PC-9 (cell line): ENCODE measurements at regions not wholly inside any gene's neighbourhood (a gene's known extent, or its start where the extent isn't known, plus 50 kb on each side); places are given as distances from the start of the nearest gene placed in this dataset.

Experiments used
- BruUV-seq: library from RNA; stranded (reverse); fragments of 400-500 nt; replicated peaks from 2 replicates; lab custom pipeline; 2021; lab: Mats Ljungman, UMichigan
- CTCF ChIA-PET: fragments of 300-600 bp; sonication (Branson Sonifier 250); formaldehyde crosslinking; loops from one replicate; lab custom pipeline; 2022; ENCODE audit warnings: antibody characterized with exemption; lab: Charles Lee
- POLR2A ChIA-PET: fragments of 300-600 bp; sonication (Branson Sonifier 250); formaldehyde crosslinking; loops from one replicate; lab custom pipeline; 2022; ENCODE audit warnings: antibody characterized with exemption; ENCODE audit not compliant: unreplicated experiment; lab: Charles Lee
- DNase-seq, 2 experiments: peaks; one replicate each; pipeline versions ENCODE4 v3.0.0 to v3.0.0-alpha.2; 2015 to 2022; ENCODE audit warnings: mixed read lengths in 1 of 2
- H2AFZ ChIP-seq: fragments of 200-600 bp; sonication (generic); 2 replicates; pipeline ENCODE4 v1.8.1; 2017; ENCODE audit warnings: antibody characterized with exemption
- H3F3A ChIP-seq: fragments of 200-600 bp; sonication (generic); 2 replicates; pipeline ENCODE4 v1.8.1; 2017; ENCODE audit warnings: antibody characterized with exemption, mild to moderate bottlenecking, low read depth; ENCODE audit not compliant: insufficient read depth
- H3K27ac ChIP-seq: fragments of 200-600 bp; sonication (generic); 2 replicates; pipeline ENCODE4 v1.6.1; 2016; ENCODE audit warnings: mixed run types
- H3K27me3 ChIP-seq: fragments of 200-600 bp; sonication (generic); 2 replicates; pipeline ENCODE4 v1.6.1; 2016; ENCODE audit warnings: low read depth, mixed run types; ENCODE audit not compliant: insufficient read depth
- H3K36me3 ChIP-seq: fragments of 200-600 bp; sonication (generic); 2 replicates; pipeline ENCODE4 v1.6.1; 2016; ENCODE audit warnings: low read depth, mixed run types
- H3K4me1 ChIP-seq: fragments of 200-600 bp; sonication (generic); replicated peaks from 2 replicates; pipeline ENCODE4 v1.6.1; 2016; ENCODE audit warnings: mixed run types; ENCODE audit not compliant: insufficient read depth
- H3K4me2 ChIP-seq: fragments of 200-600 bp; sonication (generic); 2 replicates; pipeline ENCODE4 v1.6.1; 2017; ENCODE audit warnings: mixed run types
- H3K4me3 ChIP-seq: fragments of 200-600 bp; sonication (generic); 2 replicates; pipeline ENCODE4 v1.6.1; 2016; ENCODE audit warnings: mixed run types
- H3K79me2 ChIP-seq: fragments of 200-600 bp; sonication (generic); 2 replicates; pipeline ENCODE4 v1.6.1; 2017; ENCODE audit warnings: low read depth, mixed run types
- H3K9me2 ChIP-seq: fragments of 200-600 bp; sonication (generic); 2 replicates; pipeline ENCODE4 v1.8.1; 2017; ENCODE audit warnings: mild to moderate bottlenecking; ENCODE audit not compliant: insufficient read depth
- H3K9me3 ChIP-seq: fragments of 200-600 bp; sonication (generic); 2 replicates; pipeline ENCODE4 v1.8.1; 2016; ENCODE audit warnings: low read depth; ENCODE audit not compliant: insufficient read depth
- H4K20me1 ChIP-seq: fragments of 200-600 bp; sonication (generic); 2 replicates; pipeline ENCODE4 v1.8.1; 2017; ENCODE audit not compliant: insufficient read depth
- CTCF ChIP-seq: fragments of 200-600 bp; sonication (generic); conservative IDR thresholded peaks from 2 replicates; pipeline ENCODE4 v1.6.1; 2017; ENCODE audit warnings: mixed run types, antibody characterized with exemption, mild to moderate bottlenecking, moderate library complexity
- EZH2 ChIP-seq: fragments of 200-600 bp; sonication (generic); IDR thresholded peaks from 2 replicates; pipeline ENCODE4 v1.8.0; 2017; ENCODE audit warnings: antibody characterized with exemption, low read depth
- intact Hi-C: fragments of 100-400 bp; cut with micrococcal nuclease; formaldehyde crosslinking; loops from one replicate; pipeline ENCODE4 v1.10.0; 2022; ENCODE audit not compliant: unreplicated experiment

DNA sequence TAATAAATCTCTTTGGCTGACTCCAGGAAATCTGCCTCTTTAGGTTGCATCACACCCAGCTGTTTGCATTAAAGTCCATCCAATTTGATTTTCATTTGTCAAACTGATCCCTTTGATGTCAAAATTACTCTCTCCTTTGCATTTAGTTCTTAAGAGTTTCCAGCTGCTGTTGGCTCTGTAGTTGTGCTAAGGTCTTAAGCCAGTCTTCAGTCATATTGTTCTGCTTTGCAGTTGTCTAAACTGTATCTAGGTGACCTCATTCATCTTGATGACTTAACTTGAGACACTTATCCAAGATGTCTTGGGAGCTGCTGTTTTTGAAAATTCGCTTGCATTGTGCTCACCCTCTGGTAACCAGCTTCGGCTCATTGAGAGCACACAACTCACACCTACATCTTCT is 386.9 kb upstream of the TLE4 start:
- no peaks in the 10 kb centered on the region for H3K36me3 ChIP-seq
- intact Hi-C loops = no loop called here
- no peaks in the 10 kb centered on the region for H3K9me2 ChIP-seq
- no peak overlapping the region for H3K4me2 ChIP-seq
- no peaks in the 10 kb centered on the region for H3K9me3 ChIP-seq
- no peak overlapping the region for H3K27ac ChIP-seq
- H3F3A ChIP-seq = no peaks in the 10 kb centered on the region
- no peaks in the 10 kb centered on the region for H3K4me1 ChIP-seq
- no peaks in the 10 kb centered on the region for H3K79me2 ChIP-seq
- DNase-seq = no peak
- no peak for TF ChIP-seq CTCF
- no peak for TF ChIP-seq EZH2
- H3K4me3 ChIP-seq = no peak overlapping the region
- H4K20me1 ChIP-seq = no peaks in the 10 kb centered on the region
- ChIA-PET POLR2A (no interaction called here), CTCF (no interaction called here)
- no TSS peak for BruUV-seq
- H3K27me3 ChIP-seq = peaks cover 9% of the 10 kb centered on the region; the same call in 1 of the 2 replicates
- H2AFZ ChIP-seq = no peak overlapping the region

GRCh38 chr9:79185866-79186265 is 385.9 kb upstream of the TLE4 start:
- Histone ChIP-seq H3K27ac (no peak overlapping the region), H3K9me3 (no peaks in the 10 kb centered on the region), H3K4me2 (no peak overlapping the region), H3F3A (no peaks in the 10 kb centered on the region), H3K4me1 (no peaks in the 10 kb centered on the region), H3K4me3 (no peak overlapping the region), H3K27me3 (peaks cover 9% of the 10 kb centered on the region; the same call in 1 of the 2 replicates), H3K36me3 (no peaks in the 10 kb centered on the region), H4K20me1 (no peaks in the 10 kb centered on the region), H3K9me2 (no peaks in the 10 kb centered on the region), H2AFZ (no peak overlapping the region), H3K79me2 (no peaks in the 10 kb centered on the region)
- TF ChIP-seq EZH2 (no peak), CTCF (no peak)
- intact Hi-C loops = no loop called here
- no TSS peak for BruUV-seq
- ChIA-PET CTCF (no interaction called here), POLR2A (no interaction called here)
- no peak for DNase-seq

GRCh38 chr9:79189511-79189924 is 382.2 kb upstream of the TLE4 start:
- TF ChIP-seq CTCF (no peak), EZH2 (no peak)
- Histone ChIP-seq H4K20me1 (no peaks in the 10 kb centered on the region), H3K9me2 (no peaks in the 10 kb centered on the region), H3K27me3 (no peaks in the 10 kb centered on the region; the same call in 1 of the 2 replicates), H3K79me2 (no peaks in the 10 kb centered on the region), H3K36me3 (no peaks in the 10 kb centered on the region), H3K4me1 (no peaks in the 10 kb centered on the region), H3K9me3 (no peaks in the 10 kb centered on the region), H3K27ac (no peak overlapping the region), H2AFZ (no peak overlapping the region), H3K4me2 (no peak overlapping the region), H3F3A (no peaks in the 10 kb centered on the region), H3K4me3 (no peak overlapping the region)
- intact Hi-C loops = no loop called here
- POLR2A ChIA-PET = no interaction called here
- DNase-seq = no peak
- no TSS peak for BruUV-seq
- CTCF ChIA-PET = interaction anchor here (0.5 kb wide), 1 partner anchor 224 kb away, joined by 3 read pairs; no protein-coding TSS in a partner anchor
